RWPE2 (cell line): ENCODE measurements at regions not wholly inside any gene's neighbourhood (a gene's known extent, or its start where the extent isn't known, plus 50 kb on each side); places are given as distances from the start of the nearest gene placed in this dataset.

Experiments used
- ATAC-seq: fragments of 200-7000 bp; cut with Tn5 transposase; 3 replicates; pipeline ENCODE4 v1.9.1; 2021; ENCODE audit warnings: low read depth
- DNase-seq: peaks from one replicate; pipeline ENCODE4 v3.0.0-alpha.2; 2020; ENCODE audit warnings: low spot score
- H3K27ac ChIP-seq: fragments of 450-650 bp; 2 replicates; pipeline ENCODE4 v1.5.1; 2017; ENCODE audit warnings: mild to moderate bottlenecking; ENCODE audit not compliant: poor library complexity, severe bottlenecking
- H3K27me3 ChIP-seq: fragments of 250-450 bp; sonication (Bioruptor Pico); 2 replicates; pipeline ENCODE4 v1.5.1; 2021; ENCODE audit warnings: mild to moderate bottlenecking, moderate library complexity; ENCODE audit not compliant: insufficient read depth, poor library complexity, severe bottlenecking
- H3K36me3 ChIP-seq: fragments of 250-450 bp; sonication (Bioruptor Pico); 2 replicates; pipeline ENCODE4 v1.5.1; 2020; ENCODE audit warnings: low read depth, mild to moderate bottlenecking, moderate library complexity
- H3K4me1 ChIP-seq: fragments of 250-450 bp; sonication (Bioruptor Pico); 2 replicates; pipeline ENCODE4 v1.5.1; 2021; ENCODE audit warnings: mild to moderate bottlenecking, moderate library complexity; ENCODE audit not compliant: insufficient read depth, poor library complexity, severe bottlenecking
- H3K4me3 ChIP-seq: fragments of 250-450 bp; sonication (Bioruptor Pico); 2 replicates; pipeline ENCODE4 v1.5.1; 2021; ENCODE audit warnings: mild to moderate bottlenecking, moderate library complexity; ENCODE audit not compliant: severe bottlenecking
- H3K9me3 ChIP-seq: fragments of 250-450 bp; sonication (Bioruptor Pico); 2 replicates; pipeline ENCODE4 v1.5.1; 2021; ENCODE audit warnings: mild to moderate bottlenecking, moderate library complexity; ENCODE audit not compliant: severe bottlenecking
- TF ChIP-seq, protein P1 (sequence below): fragments of 450-650 bp; IDR thresholded peaks from one replicate; pipeline ENCODE4 v1.5.1; 2017; ENCODE audit warnings: mild to moderate bottlenecking, moderate library complexity; ENCODE audit not compliant: poor library complexity, severe bottlenecking

DNA sequence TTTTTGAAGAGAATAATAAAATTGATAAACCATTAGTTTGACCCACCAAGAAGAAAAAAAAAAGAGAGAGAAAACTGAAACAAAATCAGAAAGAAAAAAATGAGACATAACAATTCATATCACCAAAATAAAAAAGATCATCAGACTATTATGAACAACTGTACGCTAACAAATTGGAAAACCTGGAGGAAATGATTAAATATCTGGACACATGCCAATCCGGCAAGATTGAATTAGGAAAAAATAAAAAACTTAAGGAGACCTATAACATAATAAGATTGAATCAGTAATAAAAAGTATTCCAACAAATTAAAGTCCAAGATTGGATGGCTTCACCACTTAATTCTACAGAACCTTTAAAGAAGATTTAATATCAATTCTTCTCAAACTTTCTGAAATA is 136.7 kb downstream of the CASP12 start:
- H3K27me3 ChIP-seq = no peaks in the 10 kb centered on the region
- H3K36me3 ChIP-seq = no peaks in the 10 kb centered on the region
- H3K4me3 ChIP-seq = no peak overlapping the region
- DNase-seq (no peak), ATAC-seq (no peak)
- no peak overlapping the region for H3K27ac ChIP-seq
- no peaks in the 10 kb centered on the region for H3K4me1 ChIP-seq
- H3K9me3 ChIP-seq = peaks cover 7% of the 10 kb centered on the region
- TF ChIP-seq, protein P1, sequence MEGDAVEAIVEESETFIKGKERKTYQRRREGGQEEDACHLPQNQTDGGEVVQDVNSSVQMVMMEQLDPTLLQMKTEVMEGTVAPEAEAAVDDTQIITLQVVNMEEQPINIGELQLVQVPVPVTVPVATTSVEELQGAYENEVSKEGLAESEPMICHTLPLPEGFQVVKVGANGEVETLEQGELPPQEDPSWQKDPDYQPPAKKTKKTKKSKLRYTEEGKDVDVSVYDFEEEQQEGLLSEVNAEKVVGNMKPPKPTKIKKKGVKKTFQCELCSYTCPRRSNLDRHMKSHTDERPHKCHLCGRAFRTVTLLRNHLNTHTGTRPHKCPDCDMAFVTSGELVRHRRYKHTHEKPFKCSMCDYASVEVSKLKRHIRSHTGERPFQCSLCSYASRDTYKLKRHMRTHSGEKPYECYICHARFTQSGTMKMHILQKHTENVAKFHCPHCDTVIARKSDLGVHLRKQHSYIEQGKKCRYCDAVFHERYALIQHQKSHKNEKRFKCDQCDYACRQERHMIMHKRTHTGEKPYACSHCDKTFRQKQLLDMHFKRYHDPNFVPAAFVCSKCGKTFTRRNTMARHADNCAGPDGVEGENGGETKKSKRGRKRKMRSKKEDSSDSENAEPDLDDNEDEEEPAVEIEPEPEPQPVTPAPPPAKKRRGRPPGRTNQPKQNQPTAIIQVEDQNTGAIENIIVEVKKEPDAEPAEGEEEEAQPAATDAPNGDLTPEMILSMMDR = no peak

DNA sequence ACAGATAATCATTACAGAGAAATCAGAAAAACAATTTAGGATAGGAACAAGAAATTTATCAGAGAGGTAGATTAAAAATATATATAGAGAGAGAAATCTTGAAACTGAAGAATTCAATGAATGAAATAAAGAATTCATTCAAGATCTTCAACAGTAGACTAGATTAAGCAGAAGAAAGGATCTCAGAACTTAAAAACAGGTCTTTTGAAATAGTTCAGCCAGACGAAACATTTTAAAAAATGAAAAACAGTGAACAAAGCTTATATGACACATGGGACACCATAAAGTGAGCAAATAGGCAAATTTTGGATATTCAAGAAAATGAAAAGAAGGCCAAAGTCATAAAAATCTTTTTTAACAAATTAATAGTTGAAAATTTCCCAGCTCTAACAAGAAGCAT is 138.8 kb downstream of the CASP12 start:
- Histone ChIP-seq H3K9me3 (peaks cover 7% of the 10 kb centered on the region), H3K4me1 (no peaks in the 10 kb centered on the region), H3K27me3 (no peaks in the 10 kb centered on the region), H3K27ac (no peak overlapping the region), H3K4me3 (no peak overlapping the region), H3K36me3 (no peaks in the 10 kb centered on the region)
- TF ChIP-seq, protein P1 = no peak
- DNase-seq = no peak
- no peak for ATAC-seq

DNA sequence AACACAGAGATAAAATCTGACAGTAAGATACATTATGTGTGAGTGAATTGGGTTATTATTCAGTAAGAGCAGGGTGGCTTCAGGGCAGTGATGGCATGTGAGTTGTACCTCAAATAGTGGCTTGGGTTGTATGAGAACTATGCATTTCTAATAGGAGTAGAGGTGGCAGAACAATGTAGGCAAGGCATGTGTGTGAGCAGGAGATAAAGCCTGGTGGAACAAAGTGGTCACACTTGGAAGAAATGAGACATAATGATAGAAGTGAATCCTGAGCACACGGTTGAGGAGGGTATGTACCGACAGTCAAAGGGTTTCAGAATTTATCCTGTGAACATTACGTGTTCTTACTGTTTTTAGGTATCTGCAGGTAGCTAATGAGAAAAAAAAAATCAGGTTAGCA is 159.3 kb downstream of the CASP12 start:
- TF ChIP-seq, protein P1 = no peak
- ATAC-seq = no peak
- Histone ChIP-seq H3K4me3 (no peak overlapping the region), H3K27ac (no peak overlapping the region), H3K4me1 (no peaks in the 10 kb centered on the region), H3K27me3 (no peaks in the 10 kb centered on the region), H3K36me3 (no peaks in the 10 kb centered on the region), H3K9me3 (no peaks in the 10 kb centered on the region)
- no peak for DNase-seq

DNA sequence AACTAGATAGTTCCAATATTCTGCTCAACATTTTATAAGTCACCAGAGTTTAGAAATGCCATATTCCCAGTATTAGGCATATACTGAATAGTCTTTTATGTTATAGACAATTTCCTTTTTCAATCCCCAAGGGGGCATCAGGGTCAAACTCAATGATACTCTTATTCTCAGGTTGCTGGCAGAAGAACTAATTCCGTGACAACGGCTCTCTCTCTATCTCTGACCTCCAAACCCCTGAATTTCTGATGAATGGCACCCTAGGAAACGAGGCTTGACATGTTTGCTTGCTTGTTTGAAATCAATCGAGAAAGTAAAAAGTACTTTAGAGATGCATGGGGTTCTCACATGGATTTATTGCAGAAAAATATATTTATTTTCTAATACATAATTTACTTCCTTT is 160.1 kb downstream of the CASP12 start:
- DNase-seq (no peak), ATAC-seq (no peak)
- Histone ChIP-seq H3K36me3 (no peaks in the 10 kb centered on the region), H3K9me3 (no peaks in the 10 kb centered on the region), H3K27ac (no peak overlapping the region), H3K4me3 (no peak overlapping the region), H3K27me3 (no peaks in the 10 kb centered on the region), H3K4me1 (no peaks in the 10 kb centered on the region)
- TF ChIP-seq, protein P1 = no peak

DNA sequence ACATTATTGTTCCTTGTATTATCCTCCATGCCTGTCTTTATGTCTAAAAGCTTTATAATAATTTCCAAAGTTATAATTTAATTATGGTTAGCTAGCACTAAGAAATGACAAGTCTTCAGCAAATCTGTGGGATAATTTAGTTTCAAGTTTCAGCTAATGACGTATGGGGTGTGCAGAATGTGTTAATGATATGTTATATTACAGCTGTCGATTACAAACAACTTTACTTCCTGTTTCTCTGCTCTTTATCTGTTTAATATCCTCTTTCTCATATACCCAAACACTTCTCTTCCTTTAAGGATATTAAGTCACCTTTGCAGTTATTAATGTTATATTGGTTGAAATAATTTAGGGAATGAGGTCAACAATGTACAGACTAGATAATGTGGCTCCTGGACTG is 161.8 kb downstream of the CASP12 start:
- Histone ChIP-seq H3K4me1 (no peaks in the 10 kb centered on the region), H3K36me3 (no peaks in the 10 kb centered on the region), H3K27me3 (no peaks in the 10 kb centered on the region), H3K9me3 (no peaks in the 10 kb centered on the region), H3K4me3 (no peak overlapping the region), H3K27ac (no peak overlapping the region)
- TF ChIP-seq, protein P1 = no peak
- no peak for DNase-seq
- no peak for ATAC-seq
